OCI-LY7 (cell line): ENCODE measurements at regions not wholly inside any gene's neighbourhood (a gene's known extent, or its start where the extent isn't known, plus 50 kb on each side); places are given as distances from the start of the nearest gene placed in this dataset.

Experiments used
- EZH2phosphoT487 ChIP-seq: fragments of 200-600 bp; sonication (generic); IDR thresholded peaks from 2 replicates; pipeline ENCODE4 v1.6.1; 2018; ENCODE audit warnings: low read depth, borderline replicate concordance, mild to moderate bottlenecking, mixed run types, antibody characterized with exemption, low read length, moderate library complexity, mixed read lengths
- TF ChIP-seq, protein P1 (sequence below): fragments of 200-600 bp; sonication (generic); conservative IDR thresholded peaks from 2 replicates; pipeline ENCODE4 v1.5.1; 2014; ENCODE audit warnings: mild to moderate bottlenecking, antibody characterized with exemption, low read length, moderate library complexity, mixed read lengths

GRCh38 chr2:173583196-173583595 lies 228.5 kb downstream of the CDCA7 start:
- TF ChIP-seq, protein P1, sequence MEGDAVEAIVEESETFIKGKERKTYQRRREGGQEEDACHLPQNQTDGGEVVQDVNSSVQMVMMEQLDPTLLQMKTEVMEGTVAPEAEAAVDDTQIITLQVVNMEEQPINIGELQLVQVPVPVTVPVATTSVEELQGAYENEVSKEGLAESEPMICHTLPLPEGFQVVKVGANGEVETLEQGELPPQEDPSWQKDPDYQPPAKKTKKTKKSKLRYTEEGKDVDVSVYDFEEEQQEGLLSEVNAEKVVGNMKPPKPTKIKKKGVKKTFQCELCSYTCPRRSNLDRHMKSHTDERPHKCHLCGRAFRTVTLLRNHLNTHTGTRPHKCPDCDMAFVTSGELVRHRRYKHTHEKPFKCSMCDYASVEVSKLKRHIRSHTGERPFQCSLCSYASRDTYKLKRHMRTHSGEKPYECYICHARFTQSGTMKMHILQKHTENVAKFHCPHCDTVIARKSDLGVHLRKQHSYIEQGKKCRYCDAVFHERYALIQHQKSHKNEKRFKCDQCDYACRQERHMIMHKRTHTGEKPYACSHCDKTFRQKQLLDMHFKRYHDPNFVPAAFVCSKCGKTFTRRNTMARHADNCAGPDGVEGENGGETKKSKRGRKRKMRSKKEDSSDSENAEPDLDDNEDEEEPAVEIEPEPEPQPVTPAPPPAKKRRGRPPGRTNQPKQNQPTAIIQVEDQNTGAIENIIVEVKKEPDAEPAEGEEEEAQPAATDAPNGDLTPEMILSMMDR: no peak
- TF ChIP-seq EZH2phosphoT487: no peak
